ENCODE measurements at regions not wholly inside any gene's neighbourhood (a gene's known extent, or its start where the extent isn't known, plus 50 kb on each side); places are given as distances from the start of the nearest gene placed in this dataset.

DNA sequence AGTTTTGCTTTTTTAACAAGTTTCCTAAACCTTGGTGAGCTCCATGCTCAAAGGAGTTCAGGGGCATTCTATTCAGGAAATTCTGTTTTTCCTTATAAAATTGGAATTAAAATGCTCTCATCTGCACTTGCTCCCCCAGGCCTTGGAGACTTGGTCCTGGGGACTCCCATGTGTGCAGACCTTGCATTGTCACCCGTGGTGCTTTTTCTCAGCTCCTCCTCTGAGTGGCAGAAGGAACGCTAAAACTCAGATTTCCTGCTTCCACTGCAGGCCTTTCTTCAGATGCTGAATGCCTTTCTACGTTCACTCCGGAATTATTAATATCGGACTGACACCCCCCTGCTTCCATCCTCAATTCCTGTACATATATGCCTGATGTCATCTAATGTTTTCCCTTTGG is 248.7 kb upstream of the RREB1 start:
- TF ChIP-seq, protein P1, sequence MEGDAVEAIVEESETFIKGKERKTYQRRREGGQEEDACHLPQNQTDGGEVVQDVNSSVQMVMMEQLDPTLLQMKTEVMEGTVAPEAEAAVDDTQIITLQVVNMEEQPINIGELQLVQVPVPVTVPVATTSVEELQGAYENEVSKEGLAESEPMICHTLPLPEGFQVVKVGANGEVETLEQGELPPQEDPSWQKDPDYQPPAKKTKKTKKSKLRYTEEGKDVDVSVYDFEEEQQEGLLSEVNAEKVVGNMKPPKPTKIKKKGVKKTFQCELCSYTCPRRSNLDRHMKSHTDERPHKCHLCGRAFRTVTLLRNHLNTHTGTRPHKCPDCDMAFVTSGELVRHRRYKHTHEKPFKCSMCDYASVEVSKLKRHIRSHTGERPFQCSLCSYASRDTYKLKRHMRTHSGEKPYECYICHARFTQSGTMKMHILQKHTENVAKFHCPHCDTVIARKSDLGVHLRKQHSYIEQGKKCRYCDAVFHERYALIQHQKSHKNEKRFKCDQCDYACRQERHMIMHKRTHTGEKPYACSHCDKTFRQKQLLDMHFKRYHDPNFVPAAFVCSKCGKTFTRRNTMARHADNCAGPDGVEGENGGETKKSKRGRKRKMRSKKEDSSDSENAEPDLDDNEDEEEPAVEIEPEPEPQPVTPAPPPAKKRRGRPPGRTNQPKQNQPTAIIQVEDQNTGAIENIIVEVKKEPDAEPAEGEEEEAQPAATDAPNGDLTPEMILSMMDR (IDR thresholded peaks at IDR 0.05; ENCODE audit: low read depth, low read length, missing input control), result no peak
- no peak for TF ChIP-seq SP1 (IDR thresholded peaks at IDR 0.05)
- TF ChIP-seq RAD21 (IDR thresholded peaks at IDR 0.05), result no peak
- TF ChIP-seq, protein P2, sequence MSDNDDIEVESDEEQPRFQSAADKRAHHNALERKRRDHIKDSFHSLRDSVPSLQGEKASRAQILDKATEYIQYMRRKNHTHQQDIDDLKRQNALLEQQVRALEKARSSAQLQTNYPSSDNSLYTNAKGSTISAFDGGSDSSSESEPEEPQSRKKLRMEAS (IDR thresholded peaks at IDR 0.05), result no peak
- no peak for TF ChIP-seq FOXA1 (IDR thresholded peaks at IDR 0.05)
- TF ChIP-seq EGR1 (IDR thresholded peaks at IDR 0.05; ENCODE audit: low read depth in 2 of 2), result no peak
- TF ChIP-seq JUND (IDR thresholded peaks at IDR 0.05), result no peak
- no peak for TF ChIP-seq YY1 (IDR thresholded peaks at IDR 0.05)
- TF ChIP-seq, protein P3, sequence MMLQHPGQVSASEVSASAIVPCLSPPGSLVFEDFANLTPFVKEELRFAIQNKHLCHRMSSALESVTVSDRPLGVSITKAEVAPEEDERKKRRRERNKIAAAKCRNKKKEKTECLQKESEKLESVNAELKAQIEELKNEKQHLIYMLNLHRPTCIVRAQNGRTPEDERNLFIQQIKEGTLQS (IDR thresholded peaks at IDR 0.05), result no peak
- TF ChIP-seq RXRA (IDR thresholded peaks at IDR 0.05), result no peak
- TF ChIP-seq, protein P4, sequence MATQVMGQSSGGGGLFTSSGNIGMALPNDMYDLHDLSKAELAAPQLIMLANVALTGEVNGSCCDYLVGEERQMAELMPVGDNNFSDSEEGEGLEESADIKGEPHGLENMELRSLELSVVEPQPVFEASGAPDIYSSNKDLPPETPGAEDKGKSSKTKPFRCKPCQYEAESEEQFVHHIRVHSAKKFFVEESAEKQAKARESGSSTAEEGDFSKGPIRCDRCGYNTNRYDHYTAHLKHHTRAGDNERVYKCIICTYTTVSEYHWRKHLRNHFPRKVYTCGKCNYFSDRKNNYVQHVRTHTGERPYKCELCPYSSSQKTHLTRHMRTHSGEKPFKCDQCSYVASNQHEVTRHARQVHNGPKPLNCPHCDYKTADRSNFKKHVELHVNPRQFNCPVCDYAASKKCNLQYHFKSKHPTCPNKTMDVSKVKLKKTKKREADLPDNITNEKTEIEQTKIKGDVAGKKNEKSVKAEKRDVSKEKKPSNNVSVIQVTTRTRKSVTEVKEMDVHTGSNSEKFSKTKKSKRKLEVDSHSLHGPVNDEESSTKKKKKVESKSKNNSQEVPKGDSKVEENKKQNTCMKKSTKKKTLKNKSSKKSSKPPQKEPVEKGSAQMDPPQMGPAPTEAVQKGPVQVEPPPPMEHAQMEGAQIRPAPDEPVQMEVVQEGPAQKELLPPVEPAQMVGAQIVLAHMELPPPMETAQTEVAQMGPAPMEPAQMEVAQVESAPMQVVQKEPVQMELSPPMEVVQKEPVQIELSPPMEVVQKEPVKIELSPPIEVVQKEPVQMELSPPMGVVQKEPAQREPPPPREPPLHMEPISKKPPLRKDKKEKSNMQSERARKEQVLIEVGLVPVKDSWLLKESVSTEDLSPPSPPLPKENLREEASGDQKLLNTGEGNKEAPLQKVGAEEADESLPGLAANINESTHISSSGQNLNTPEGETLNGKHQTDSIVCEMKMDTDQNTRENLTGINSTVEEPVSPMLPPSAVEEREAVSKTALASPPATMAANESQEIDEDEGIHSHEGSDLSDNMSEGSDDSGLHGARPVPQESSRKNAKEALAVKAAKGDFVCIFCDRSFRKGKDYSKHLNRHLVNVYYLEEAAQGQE (IDR thresholded peaks at IDR 0.05), result no peak
- no peak for TF ChIP-seq NR2F2 (IDR thresholded peaks at IDR 0.05)
- no peak for TF ChIP-seq GABPA (IDR thresholded peaks at IDR 0.05 in 1 of 2, conservative IDR thresholded peaks at IDR 0.05 in 1 of 2)

All from liver (tissue), 3 donors.